HG03521 (cell line): ENCODE measurements at regions not wholly inside any gene's neighbourhood (a gene's known extent, or its start where the extent isn't known, plus 50 kb on each side); places are given as distances from the start of the nearest gene placed in this dataset.

Source experiments
- ATAC-seq: cut with Tn5 transposase; IDR thresholded peaks from one replicate; pipeline ENCODE4 v1.9.1; 2021; ENCODE audit warnings: mild to moderate bottlenecking, moderate library complexity; ENCODE audit not compliant: unreplicated experiment

DNA sequence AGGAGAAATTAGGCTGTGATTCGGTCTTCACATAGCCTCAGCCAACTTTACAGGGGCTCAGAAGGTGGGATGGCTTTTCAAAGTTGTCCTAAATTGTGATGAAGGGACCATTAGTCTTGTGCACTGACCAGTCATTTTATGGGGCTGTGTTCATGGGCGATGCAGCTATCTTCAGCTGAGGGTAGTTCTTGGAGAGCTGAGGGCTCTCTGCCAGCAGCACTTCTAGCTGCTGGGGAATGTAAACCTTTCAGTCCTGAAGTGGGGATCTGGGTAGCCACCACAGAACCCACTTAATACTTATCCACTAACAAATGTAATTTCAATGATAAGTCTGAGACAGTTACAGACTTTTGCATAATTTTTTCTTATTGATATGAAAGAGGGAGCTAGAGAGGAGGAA is 270.6 kb downstream of the AEBP2 start:
- no peak for ATAC-seq

DNA sequence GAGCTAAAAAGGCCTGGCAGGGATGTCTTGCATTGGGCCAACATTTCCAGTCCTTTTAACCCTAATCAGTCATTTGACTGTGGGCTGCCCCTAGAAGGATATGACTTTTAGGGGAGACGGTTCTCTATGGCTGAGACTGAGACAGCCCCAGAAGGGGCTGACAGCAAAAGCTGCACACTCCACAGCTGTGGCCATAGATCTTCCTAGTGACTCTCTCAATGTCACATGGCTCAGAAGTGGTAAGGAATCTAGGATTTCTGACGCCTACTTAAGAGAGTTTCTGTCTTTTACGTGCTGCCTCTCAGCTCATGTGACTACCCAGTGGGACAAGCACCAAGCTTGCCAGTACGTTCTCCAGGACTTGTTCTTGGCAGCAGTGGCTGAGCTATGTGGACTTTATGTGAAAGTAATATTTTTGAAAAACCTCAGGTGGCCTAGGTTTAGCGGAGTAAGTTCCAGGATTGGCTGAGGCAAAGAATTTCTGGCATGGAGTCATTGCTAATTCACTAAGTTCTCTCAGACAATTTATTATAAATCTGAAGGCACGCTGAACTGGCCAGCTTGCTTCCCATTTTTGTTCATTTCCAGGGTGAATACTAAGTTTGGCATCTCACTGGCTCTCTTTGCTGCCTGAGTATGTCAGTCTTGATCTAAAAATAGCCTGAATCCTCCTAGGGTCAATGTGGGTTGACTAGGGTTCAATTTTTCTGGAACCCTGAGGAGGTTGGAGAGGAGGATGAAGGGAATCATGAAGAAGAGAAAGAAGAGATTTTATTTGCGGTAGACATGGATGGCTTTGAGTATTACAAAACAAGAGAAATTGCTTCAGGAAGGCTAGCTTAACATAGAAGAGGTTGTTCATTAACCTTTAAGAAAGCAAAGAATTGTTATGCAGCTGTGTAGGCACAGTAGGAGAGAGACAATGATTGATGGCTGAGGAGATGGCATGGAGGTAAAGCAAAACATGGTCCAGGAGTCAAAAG is 271.8 kb downstream of the AEBP2 start:
- ATAC-seq: no peak

- ATAC-seq: no peak
Observed at GRCh38 chr12:19712041-19712440, 272.7 kb downstream of the AEBP2 start.

- no peak for ATAC-seq
Observed at GRCh38 chr12:19718401-19718800, 279.1 kb downstream of the AEBP2 start.

DNA sequence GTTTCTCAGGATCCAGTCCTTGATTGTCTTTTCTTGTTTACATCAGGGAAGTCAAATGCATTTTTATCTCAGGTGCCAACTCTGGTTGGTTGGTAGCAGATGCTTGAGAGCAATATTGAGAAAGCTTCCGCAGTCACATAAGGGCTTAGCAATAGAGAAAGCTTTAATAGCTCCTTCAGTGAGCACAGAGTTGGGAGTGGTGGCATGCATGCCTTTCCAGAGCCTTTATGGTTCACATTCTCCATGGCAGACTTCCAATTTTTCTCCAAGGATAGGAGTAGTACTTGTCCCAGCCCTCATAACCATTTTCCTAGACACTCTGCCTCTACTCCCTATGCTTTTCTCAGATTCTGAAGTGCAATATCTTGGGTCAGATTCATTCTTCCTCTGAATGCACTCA is 280.4 kb downstream of the AEBP2 start:
- ATAC-seq: no peak

- ATAC-seq: no peak
Observed at GRCh38 chr12:19726122-19726521, 286.8 kb downstream of the AEBP2 start.

DNA sequence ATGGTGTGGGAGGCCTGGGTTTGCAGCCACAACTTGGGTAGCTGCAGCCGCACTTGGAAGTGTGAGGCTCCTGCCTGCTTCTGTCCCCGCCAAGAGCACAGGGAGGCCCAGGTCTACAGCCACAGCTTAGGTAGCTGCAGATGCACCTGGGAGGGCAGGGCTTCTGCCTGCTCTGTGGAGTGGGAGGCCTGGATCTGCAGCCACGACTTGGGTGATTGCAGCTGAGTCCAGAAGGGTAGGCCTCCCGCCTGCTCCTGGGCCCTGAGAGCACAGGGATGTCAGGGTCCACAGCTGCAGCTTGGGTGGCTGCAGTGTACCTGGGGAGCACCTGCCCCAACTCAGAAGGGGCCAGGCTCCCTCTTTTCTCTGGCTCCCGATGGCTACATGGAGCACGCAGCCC is 287.3 kb downstream of the AEBP2 start:
- no peak for ATAC-seq

- ATAC-seq: no peak
Observed at GRCh38 chr12:19737019-19737418, 297.7 kb downstream of the AEBP2 start.

DNA sequence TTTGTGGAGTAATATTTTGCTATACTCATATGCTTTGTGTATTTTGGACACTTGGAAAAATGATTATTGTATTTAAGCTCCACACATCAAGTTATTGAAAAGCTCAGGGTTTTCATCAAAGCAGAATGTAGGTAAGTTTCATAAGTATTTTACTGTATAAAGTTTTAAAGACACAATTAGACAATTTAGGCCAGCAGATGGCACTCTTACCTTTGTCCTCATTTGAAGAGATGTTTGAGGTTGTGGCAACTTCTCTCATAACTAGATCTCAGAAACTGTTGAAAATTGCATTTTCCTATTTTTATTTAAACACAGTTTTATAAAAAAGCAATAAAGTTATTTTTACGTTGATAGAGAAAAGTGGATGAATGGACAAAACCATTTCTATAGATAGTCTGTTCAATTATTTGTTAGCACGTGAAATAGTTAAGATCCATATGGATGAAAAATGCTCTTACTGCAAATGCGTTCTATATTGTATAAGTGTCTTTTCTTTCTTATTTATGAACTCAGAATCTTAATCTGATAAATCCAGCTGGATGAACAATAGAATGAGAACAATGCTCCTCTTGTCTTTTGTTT is 300.0 kb downstream of the AEBP2 start:
- ATAC-seq: no peak

- ATAC-seq: no peak
Observed at GRCh38 chr12:19740472-19741131, 301.3 kb downstream of the AEBP2 start.

- ATAC-seq: no peak
Observed at GRCh38 chr12:19741132-19741489, 301.8 kb downstream of the AEBP2 start.

DNA sequence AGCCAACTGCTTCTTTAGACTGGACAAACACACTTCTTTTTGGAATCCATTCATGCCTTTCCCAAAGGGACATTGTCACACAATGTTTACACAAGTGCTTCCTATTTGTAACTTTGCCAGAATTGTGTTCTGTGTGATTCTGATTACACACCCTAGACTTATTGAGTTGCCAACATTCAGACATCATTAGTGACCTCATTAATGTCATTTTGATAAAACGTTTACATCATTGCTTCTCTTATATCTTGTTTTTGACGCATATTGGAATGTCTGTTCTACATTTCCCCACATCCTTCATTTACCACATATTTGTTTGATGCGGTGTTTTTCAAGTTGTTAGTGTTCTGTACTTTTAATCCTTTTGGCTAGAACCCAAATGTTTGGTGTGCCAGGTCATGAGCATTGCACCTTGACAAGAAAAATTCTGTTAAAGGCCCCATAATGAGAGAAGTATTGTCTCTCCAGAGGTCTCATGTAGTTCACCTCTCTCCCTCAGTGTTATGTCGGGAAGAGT is 305.5 kb downstream of the AEBP2 start:
- no peak for ATAC-seq

GRCh38 chr12:19746471-19746870 is 307.2 kb downstream of the AEBP2 start:
- ATAC-seq: no peak

GRCh38 chr12:19749906-19750574 is 310.7 kb downstream of the AEBP2 start:
- ATAC-seq: no peak

GRCh38 chr12:19751078-19751477 is 311.8 kb downstream of the AEBP2 start:
- ATAC-seq: no peak

DNA sequence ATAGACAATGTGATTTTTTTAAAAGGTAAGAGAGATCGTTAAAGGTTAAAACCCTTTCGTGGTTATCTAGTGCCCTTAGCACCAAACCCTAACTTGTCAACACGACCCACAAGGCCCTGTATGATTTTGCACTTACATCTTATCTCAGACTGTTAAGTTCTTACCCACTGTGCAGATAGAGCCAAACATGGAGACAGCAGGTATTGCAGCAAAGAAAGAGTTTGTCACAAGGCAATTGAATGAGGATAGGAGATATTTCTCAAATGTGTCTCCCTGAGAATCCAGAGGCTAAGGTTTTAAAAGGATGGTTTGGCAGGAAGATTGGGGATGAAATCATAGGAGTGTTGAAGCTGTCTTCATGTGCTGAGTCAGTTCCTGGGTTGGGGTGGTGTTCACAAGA is 313.4 kb downstream of the AEBP2 start:
- no peak for ATAC-seq

DNA sequence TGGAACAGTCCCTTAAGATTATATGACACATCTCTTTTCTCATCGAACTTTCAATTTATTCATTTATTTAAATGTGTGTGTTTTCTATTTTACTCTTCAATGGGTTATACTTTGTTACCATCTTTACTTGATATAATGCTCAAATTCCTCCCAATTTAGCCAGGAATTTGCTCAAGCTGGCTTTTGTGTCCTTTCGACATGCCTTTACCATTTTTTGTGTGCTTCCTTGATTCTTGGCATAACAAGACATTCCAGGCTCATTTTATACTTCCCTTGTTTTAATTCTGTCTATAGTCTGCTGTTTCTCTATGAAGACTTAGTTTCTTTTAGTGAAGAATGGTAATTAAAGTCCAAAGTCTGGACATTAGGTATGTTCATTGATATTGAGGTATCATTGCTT is 315.8 kb downstream of the AEBP2 start:
- no peak for ATAC-seq

DNA sequence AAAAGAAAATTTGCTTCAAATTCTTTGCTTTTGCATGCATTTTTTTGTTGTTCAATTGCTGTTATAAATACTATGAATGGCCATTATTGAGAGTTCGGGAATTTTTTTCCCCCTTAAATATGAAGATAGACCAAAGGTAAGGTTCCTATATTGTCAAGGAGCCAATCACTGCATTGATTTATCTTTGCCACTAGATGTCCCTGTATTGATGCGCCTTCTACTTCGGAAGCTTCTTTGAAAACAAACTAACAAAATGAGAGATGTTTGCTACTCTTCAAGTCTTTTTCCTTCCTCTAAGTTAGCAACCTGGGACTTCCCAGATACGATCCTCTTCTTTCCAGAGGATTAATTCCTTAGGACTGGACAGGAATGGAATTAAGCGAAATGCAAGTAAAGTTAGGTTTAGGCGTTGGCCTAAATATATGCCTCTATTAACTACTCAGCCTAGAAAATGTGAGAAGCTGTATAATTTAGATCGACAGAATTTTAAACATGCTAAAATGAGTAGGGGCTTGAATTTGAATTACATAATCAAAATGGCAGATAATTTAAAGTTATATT is 318.1 kb downstream of the AEBP2 start:
- ATAC-seq: no peak

DNA sequence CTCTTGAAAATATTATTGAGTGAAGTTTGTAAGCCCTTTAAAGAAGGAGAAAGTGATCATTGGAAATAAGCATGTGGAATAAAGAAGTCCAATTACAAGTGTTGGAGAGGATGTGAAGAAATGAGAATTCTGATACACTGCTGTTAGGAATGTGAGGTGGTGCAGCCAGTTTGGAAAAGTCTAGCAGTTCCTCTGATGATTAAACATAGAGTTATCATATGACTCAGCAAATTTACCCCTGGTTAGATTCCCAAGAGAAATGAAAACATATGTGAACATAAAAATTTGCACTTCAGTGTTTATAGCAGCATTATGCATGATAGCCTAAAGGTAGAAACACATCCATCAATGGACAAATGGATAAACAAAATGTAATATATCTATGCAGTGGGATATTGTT is 319.9 kb downstream of the AEBP2 start:
- ATAC-seq: no peak

GRCh38 chr12:19760611-19761010 is 321.3 kb downstream of the AEBP2 start:
- ATAC-seq: no peak

- ATAC-seq: no peak
Observed at GRCh38 chr12:19761463-19761862, 322.2 kb downstream of the AEBP2 start.
